ENCODE measurements at regions not wholly inside any gene's neighbourhood (a gene's known extent, or its start where the extent isn't known, plus 50 kb on each side); places are given as distances from the start of the nearest gene placed in this dataset.

DNA sequence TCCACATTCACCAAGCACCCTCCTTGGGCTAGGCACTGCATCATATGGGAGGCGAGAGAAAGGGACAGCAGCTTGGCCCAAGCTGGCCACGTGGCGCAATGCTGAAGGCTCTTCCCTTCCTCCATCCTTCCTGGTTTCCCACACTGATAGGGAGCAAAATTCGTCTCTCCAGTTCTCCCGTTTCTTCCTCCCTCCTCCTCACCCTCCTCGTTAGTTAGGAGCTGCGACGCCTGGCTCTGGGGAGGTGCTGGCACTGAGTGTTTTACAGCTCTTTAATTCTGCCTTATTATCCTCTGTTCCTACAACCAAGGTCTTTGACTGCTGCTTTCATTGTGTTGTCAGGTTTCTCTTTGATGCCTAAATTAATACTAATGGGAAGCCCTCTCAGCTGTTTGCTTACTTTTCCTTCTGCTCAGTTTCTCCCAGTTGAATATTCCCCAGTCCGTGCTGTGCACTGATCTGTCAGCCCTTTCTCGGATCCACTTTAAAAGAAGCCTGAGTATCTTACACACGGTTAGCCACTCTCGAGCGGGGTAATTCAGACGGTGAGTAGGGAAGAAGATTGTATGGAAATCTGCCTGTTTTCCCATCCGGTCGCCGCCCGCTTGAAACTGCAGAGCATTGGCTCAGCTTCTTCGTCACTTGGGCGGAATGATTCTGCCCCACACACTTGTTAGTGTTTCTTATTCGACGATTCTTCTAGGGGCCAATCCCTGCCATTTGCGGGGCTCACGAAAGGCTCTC is 56.2 kb upstream of the SMYD2 start:
- TF ChIP-seq, protein P1, sequence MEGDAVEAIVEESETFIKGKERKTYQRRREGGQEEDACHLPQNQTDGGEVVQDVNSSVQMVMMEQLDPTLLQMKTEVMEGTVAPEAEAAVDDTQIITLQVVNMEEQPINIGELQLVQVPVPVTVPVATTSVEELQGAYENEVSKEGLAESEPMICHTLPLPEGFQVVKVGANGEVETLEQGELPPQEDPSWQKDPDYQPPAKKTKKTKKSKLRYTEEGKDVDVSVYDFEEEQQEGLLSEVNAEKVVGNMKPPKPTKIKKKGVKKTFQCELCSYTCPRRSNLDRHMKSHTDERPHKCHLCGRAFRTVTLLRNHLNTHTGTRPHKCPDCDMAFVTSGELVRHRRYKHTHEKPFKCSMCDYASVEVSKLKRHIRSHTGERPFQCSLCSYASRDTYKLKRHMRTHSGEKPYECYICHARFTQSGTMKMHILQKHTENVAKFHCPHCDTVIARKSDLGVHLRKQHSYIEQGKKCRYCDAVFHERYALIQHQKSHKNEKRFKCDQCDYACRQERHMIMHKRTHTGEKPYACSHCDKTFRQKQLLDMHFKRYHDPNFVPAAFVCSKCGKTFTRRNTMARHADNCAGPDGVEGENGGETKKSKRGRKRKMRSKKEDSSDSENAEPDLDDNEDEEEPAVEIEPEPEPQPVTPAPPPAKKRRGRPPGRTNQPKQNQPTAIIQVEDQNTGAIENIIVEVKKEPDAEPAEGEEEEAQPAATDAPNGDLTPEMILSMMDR (IDR thresholded peaks at IDR 0.05; ENCODE audit: control insufficient read depth, insufficient read depth, low read depth, low read length, missing control alignments): no peak
- peak overlapping the region; percentile 10 for H3K4me3 ChIP-seq (ENCODE audit: control insufficient read depth, low read depth, low read length)
- DNase-seq (ENCODE audit: low read depth): no peak

DNA sequence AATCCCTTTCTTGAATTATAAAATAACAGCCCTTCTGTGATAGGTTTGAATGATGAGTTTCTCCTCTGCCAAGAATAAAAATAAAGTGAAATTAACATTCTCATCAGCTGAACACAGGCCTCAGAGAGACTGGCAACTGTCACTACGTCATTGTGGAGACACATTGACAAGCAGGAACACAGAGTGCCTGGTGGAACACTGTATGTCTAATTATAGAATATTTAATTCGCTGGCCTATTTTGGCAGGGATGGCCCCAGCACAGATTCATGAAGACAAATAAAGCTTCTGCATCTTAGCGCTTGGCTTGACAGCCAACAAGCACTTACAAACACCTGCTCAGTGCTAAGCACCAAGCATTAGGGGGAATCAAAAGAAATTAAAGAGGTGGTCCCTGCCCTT is 52.0 kb upstream of the SMYD2 start:
- H3K4me3 ChIP-seq (ENCODE audit: control insufficient read depth, low read depth, low read length): no peak overlapping the region
- TF ChIP-seq, protein P1 (IDR thresholded peaks at IDR 0.05; ENCODE audit: control insufficient read depth, insufficient read depth, low read depth, low read length, missing control alignments): no peak
- no peak for DNase-seq (ENCODE audit: low read depth)

DNA sequence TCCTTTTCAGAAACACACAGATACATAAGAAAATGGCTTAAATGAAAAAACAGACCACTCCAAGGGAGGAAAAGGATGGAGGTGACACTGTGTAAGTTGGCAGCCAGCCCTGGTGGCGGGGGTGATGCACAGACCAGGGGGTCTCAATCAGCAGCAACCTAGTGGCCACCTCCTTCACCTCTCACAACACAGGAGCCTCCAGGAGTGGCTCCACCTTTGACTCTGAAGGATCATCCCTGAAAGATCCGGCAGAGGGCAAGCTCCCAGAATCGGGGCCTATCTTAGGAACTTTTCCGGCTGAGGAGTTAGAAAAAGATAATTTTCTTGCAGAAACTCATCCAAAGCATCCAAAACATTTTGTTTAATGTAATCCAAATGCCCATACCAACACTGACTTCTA is 51.2 kb upstream of the SMYD2 start:
- TF ChIP-seq, protein P1 (IDR thresholded peaks at IDR 0.05; ENCODE audit: control insufficient read depth, insufficient read depth, low read depth, low read length, missing control alignments): peak; percentile 32
- H3K4me3 ChIP-seq (ENCODE audit: control insufficient read depth, low read depth, low read length): no peak overlapping the region
- DNase-seq (ENCODE audit: low read depth): no peak

Measured in AG09309 (cell line).